Prostate gland (tissue), 2 donors: ENCODE measurements at regions not wholly inside any gene's neighbourhood (a gene's known extent, or its start where the extent isn't known, plus 50 kb on each side); places are given as distances from the start of the nearest gene placed in this dataset.

Experiments used
- DNase-seq: peaks from one replicate; pipeline ENCODE4 v3.0.0-alpha.2; 2019; ENCODE audit warnings: low spot score
- H3K27ac ChIP-seq, 2 donors: fragments of 200-600 bp; sonication (generic); 2 replicates each; pipeline ENCODE4 v1.5.1; 2017 to 2019
- H3K27me3 ChIP-seq: fragments of 200-600 bp; sonication (generic); replicated peaks from 2 replicates; pipeline ENCODE4 v1.5.1; 2019; ENCODE audit not compliant: insufficient read depth
- H3K36me3 ChIP-seq, 2 donors: fragments of 200-600 bp; sonication (generic); 1 replicate in 1 of 2; 2 replicates in 1 of 2; pipeline versions ENCODE4 v1.5.1 to v1.8.1; 2017 to 2019
- H3K4me1 ChIP-seq: fragments of 200-600 bp; sonication (generic); replicated peaks from 2 replicates; pipeline ENCODE4 v1.5.1; 2019
- H3K4me3 ChIP-seq, 2 donors: fragments of 200-600 bp; sonication (generic); 2 replicates each; pipeline ENCODE4 v1.5.1; 2017 to 2019
- H3K9me3 ChIP-seq: fragments of 200-600 bp; sonication (generic); 2 replicates; pipeline ENCODE4 v1.5.1; 2017
- CTCF ChIP-seq, 4 experiments: fragments of 200-600 bp in 2 of 4; fragments of 450-650 bp in 2 of 4; sonication (generic) in 2 of 4; IDR thresholded peaks; 1 replicate in 3 of 4; 2 replicates in 1 of 4; pipeline ENCODE4 v1.5.1; 2016 to 2019; ENCODE audit warnings: antibody characterized with exemption in 4 of 4, mild to moderate bottlenecking in 2 of 4, moderate library complexity in 2 of 4
- POLR2A ChIP-seq: fragments of 450-650 bp; IDR thresholded peaks from one replicate; pipeline ENCODE4 v1.6.1; 2016; ENCODE audit warnings: antibody characterized with exemption, mild to moderate bottlenecking
- POLR2AphosphoS5 ChIP-seq: sonication (generic); formaldehyde crosslinking; IDR thresholded peaks from one replicate; pipeline ENCODE4 v1.6.1; 2017; ENCODE audit warnings: antibody characterized with exemption
- WGBS: methylation state at CpG from one replicate; pipeline ENCODE4 v1.1.5; 2018; 5-methylcytosine and 5-hydroxymethylcytosine counted together
- intact Hi-C: fragments of 100-400 bp; cut with DNase I; formaldehyde crosslinking; loops from one replicate; pipeline ENCODE4 v1.14.2; 2022

GRCh38 chr9:80571953-80572352 lies 1000.2 kb downstream of the TLE4 start:
- Histone ChIP-seq H3K36me3 (no peaks in the 10 kb centered on the region), H3K4me3 (no peak overlapping the region), H3K9me3 (no peaks in the 10 kb centered on the region), H3K4me1 (no peaks in the 10 kb centered on the region), H3K27me3 (no peaks in the 10 kb centered on the region), H3K27ac (no peak overlapping the region)
- intact Hi-C loops: no loop called here
- no peak for DNase-seq
- 91% methylated on average over 3 of the region's 3 CpGs for WGBS
- TF ChIP-seq CTCF (IDR thresholded peaks at IDR 0.05): no peak
- TF ChIP-seq POLR2AphosphoS5: no peak
- TF ChIP-seq POLR2A: no peak

- TF ChIP-seq CTCF (IDR thresholded peaks at IDR 0.05) (no peak), POLR2A (no peak), POLR2AphosphoS5 (no peak)
- no peaks in the 10 kb centered on the region for H3K9me3 ChIP-seq
- intact Hi-C loops: no loop called here
- H3K27ac ChIP-seq: no peak overlapping the region
- H3K4me3 ChIP-seq: no peak overlapping the region
- 68% methylated on average over 1 of the region's 1 CpG for WGBS
- H3K27me3 ChIP-seq: no peaks in the 10 kb centered on the region
- H3K36me3 ChIP-seq: no peaks in the 10 kb centered on the region
- DNase-seq: no peak
- no peaks in the 10 kb centered on the region for H3K4me1 ChIP-seq
These were observed 997.5 kb downstream of the TLE4 start for GRCh38 chr9:80569236-80569635.

- Histone ChIP-seq H3K36me3 (no peaks in the 10 kb centered on the region), H3K4me3 (no peak overlapping the region), H3K27me3 (no peaks in the 10 kb centered on the region), H3K4me1 (no peaks in the 10 kb centered on the region), H3K27ac (no peak overlapping the region), H3K9me3 (no peaks in the 10 kb centered on the region)
- TF ChIP-seq POLR2A: no peak
- no peak for TF ChIP-seq POLR2AphosphoS5
- TF ChIP-seq CTCF (IDR thresholded peaks at IDR 0.05): no peak
- intact Hi-C loops: no loop called here
- 69% methylated on average over 2 of the region's 2 CpGs for WGBS
- no peak for DNase-seq
These were observed 989.8 kb downstream of the TLE4 start for GRCh38 chr9:80561526-80561925.

GRCh38 chr9:80560976-80561375 lies 989.2 kb downstream of the TLE4 start:
- Histone ChIP-seq H3K4me3 (no peak overlapping the region), H3K4me1 (no peaks in the 10 kb centered on the region), H3K27me3 (no peaks in the 10 kb centered on the region), H3K27ac (no peak overlapping the region), H3K9me3 (no peaks in the 10 kb centered on the region), H3K36me3 (no peaks in the 10 kb centered on the region)
- intact Hi-C loops: no loop called here
- WGBS: 74% methylated on average over 2 of the region's 2 CpGs
- TF ChIP-seq POLR2A (no peak), POLR2AphosphoS5 (no peak)
- no peak for DNase-seq

GRCh38 chr9:80557256-80557655 lies 985.5 kb downstream of the TLE4 start:
- no peaks in the 10 kb centered on the region for H3K36me3 ChIP-seq
- H3K27ac ChIP-seq: no peak overlapping the region
- intact Hi-C loops: no loop called here
- H3K27me3 ChIP-seq: no peaks in the 10 kb centered on the region
- H3K9me3 ChIP-seq: no peaks in the 10 kb centered on the region
- no peak for TF ChIP-seq CTCF (IDR thresholded peaks at IDR 0.05)
- no peak for TF ChIP-seq POLR2AphosphoS5
- no peak for TF ChIP-seq POLR2A
- no peak for DNase-seq
- 88% methylated on average over 1 of the region's 1 CpG for WGBS
- H3K4me3 ChIP-seq: no peak overlapping the region
- no peaks in the 10 kb centered on the region for H3K4me1 ChIP-seq
